Gastrocnemius medialis (tissue), 4 donors: ENCODE measurements at regions not wholly inside any gene's neighbourhood (a gene's known extent, or its start where the extent isn't known, plus 50 kb on each side); places are given as distances from the start of the nearest gene placed in this dataset.

Experiments used
- POLR2A ChIP-seq, 2 donors: fragments of 450-650 bp; IDR thresholded peaks; one replicate each; pipeline ENCODE4 v1.6.1; 2017; ENCODE audit warnings: antibody characterized with exemption in 2 of 2, mild to moderate bottlenecking in 2 of 2, moderate library complexity in 2 of 2
- TF ChIP-seq, protein P1 (sequence below), 5 experiments: fragments of 450-650 bp in 3 of 5; fragments of 200-600 bp in 2 of 5; sonication (generic) in 2 of 5; IDR thresholded peaks in 4 of 5; conservative IDR thresholded peaks in 1 of 5; 1 replicate in 4 of 5; 2 replicates in 1 of 5; pipeline ENCODE4 v1.5.1; 2016 to 2019; ENCODE audit warnings: antibody characterized with exemption in 5 of 5, mild to moderate bottlenecking in 3 of 5, moderate library complexity in 3 of 5

DNA sequence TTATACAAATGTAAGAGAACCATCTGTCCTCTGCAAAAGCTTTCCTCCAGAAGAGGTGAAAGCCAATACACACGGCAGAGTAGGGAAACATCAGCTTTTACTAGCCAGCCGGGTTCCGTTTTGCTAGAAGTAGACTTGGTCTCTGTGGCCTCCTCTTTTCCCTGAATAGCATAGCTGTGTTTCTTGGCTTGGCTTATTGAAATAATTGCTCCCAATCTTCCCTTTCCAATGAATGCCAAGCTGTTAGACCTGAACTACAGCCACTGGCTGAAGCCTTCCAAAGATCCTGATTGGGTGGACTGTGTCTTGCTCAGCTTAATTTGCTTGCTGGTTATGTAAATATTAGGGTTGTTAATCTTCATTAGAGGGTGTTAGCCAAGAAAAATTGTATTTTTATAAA, 157.8 kb upstream of the ROPN1 start:
- TF ChIP-seq, protein P1, sequence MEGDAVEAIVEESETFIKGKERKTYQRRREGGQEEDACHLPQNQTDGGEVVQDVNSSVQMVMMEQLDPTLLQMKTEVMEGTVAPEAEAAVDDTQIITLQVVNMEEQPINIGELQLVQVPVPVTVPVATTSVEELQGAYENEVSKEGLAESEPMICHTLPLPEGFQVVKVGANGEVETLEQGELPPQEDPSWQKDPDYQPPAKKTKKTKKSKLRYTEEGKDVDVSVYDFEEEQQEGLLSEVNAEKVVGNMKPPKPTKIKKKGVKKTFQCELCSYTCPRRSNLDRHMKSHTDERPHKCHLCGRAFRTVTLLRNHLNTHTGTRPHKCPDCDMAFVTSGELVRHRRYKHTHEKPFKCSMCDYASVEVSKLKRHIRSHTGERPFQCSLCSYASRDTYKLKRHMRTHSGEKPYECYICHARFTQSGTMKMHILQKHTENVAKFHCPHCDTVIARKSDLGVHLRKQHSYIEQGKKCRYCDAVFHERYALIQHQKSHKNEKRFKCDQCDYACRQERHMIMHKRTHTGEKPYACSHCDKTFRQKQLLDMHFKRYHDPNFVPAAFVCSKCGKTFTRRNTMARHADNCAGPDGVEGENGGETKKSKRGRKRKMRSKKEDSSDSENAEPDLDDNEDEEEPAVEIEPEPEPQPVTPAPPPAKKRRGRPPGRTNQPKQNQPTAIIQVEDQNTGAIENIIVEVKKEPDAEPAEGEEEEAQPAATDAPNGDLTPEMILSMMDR (IDR thresholded peaks at IDR 0.05 in 4 of 5, conservative IDR thresholded peaks at IDR 0.05 in 1 of 5): no peak
- TF ChIP-seq POLR2A (IDR thresholded peaks at IDR 0.05): no peak
